HS-5 (cell line): ENCODE measurements at regions not wholly inside any gene's neighbourhood (a gene's known extent, or its start where the extent isn't known, plus 50 kb on each side); places are given as distances from the start of the nearest gene placed in this dataset.
"Not testable (repeated sequence)": the region's sequence is repeated elsewhere in the genome, so short reads cannot be mapped to it uniquely, and the experiment has no call there.

Experiments
- DNase-seq: peaks from one replicate; pipeline ENCODE4 v3.0.0-alpha.2; 2012; ENCODE audit warnings: low read depth

DNA sequence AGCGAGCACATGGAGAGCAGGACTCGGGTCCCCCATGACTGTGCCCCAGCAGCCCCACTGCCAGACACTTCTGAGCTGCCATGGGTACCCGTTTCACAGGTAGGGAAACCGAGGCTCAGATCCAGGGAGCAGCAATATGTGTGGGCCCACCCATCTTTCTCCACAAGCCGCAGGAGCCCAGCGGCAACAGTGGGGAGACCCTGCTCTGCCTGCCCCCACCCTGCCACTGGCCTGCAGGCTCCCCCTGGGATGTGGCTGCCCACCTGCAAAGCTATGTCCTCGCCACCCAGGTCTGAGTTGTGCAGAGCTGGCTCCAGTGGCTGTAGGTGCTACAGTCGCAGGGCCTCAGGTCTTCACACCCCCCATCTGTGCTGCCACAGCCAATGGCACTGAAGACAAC is 50.6 kb upstream of the C1QTNF9B start:
- DNase-seq: no peak

DNA sequence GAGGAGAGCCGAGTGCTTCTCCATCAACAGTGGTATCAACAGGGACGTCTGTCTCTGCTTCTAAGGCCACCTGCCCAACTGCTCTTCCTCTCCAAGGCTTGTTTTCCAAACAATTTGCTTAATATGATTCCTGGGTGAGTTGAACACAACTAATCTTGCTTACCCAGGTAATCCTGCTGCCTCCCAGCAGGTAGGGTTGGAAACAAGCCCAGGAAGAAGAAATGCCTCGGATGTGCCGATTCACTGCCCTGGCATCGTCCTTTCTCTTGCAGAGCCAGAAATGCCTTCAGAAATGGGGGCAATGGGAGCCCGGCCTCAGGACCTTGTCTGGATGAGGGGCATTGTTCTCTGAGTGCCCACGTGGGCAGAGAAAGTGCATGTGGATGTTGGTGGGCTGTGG is 51.9 kb upstream of the C1QTNF9B start:
- no peak for DNase-seq

DNA sequence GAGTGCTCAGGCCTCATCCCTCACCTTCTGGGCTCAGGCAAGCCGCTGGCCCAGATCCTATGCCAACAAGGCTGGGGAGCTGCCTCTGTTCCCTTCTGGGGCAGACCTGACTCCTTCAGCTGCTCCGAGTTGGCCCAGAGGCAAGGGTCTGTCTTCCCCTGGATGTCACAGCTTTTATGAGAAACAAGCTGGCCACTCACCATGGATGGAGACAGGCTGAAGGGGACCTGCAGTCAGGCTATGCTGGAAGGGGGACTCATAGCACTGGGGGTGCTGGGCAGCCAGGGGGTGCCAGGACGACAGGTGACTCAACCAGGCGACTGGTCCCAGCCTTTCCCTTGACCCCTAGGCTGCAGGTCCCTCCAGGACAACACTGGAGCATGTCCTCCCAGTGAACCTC is 52.4 kb upstream of the C1QTNF9B start:
- no peak for DNase-seq

DNA sequence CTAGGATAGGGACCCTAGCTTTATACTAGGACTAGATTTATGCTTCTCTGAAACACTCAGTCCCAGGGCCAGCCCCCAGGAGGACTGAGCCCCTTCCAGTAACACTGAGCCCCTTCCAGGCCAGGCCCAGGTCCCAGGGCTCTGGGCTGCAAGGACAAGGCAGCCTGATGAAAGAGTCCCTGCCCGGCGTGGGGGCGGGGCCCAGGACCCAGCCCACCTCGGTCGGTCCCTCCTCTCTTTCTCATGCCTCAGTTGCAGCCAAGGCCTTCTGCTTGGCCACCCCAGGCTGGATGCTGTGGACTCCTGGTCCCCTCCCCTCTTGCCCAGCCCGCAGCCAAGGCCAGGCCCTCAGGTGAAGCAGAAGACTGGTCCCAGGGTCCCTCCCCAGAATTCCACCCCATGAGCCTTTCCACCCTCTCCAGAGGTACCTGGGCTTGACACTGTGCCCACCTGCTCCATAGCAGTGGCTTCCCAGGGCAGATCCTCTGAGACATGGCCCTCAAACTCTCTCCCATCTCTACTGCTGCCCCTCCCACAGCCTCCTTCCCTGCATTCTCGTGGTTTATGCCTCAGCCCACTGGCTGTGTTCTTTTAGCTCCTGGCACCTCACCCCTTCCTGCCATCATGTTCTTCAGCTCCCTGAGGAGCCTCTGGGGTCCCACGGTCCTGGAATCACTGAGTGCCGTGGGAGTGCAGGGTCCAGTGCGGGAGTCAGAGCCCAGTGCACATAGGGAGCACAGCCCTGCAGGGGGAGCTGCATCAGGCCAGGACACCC is 53.6 kb upstream of the C1QTNF9B start:
- DNase-seq: no peak

DNA sequence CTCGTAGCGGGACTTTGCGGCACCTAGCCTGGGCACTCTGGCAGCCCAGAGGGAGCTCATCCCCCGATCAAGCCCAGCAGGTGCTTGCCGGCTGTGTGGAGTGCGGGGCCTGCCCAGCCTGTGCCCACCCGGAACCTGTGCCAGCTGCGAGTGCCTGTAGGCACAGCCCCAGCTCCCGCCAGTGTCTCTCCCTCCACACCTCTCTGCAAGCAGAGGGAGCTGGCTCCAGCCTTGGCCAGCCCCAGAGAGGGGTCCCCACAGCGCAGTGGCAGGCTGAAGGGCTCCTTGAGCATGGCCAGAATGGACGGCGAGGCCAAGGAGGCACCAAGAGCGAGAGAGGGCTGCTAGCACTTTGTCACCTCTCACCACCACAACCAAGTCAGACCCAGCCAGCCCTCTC is 55.5 kb upstream of the C1QTNF9B start:
- no peak for DNase-seq

DNA sequence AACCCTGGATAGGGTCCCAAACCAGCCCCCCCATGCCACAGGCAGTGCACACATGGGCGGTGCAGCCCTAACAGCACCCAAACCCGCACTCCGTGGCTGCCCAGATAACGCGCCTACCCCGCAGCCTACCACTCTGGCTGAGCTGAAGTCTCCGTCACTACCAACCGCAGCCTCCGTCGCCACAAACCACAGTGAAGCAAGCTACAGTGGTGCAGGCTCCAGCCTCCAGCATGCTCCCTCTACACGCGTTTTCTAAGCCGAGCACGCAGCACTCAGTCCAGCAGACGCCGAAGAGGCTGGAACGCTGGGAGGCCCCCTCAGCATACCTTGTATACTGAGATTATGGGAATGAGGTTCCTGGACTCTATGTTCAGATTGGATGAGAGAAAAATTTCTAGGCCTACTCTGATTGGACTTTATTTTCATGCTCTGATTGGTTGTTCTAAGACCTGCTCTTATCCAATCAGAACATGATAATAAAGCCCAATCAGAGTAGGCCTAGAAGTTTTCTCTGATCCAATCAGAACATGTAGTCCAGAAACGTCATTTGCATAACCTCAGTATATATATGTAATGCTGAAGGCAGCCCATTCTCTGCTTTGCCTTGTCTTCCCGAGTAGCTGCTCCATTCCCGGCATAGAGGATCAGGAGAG is 56.7 kb upstream of the C1QTNF9B start:
- DNase-seq: no peak

DNA sequence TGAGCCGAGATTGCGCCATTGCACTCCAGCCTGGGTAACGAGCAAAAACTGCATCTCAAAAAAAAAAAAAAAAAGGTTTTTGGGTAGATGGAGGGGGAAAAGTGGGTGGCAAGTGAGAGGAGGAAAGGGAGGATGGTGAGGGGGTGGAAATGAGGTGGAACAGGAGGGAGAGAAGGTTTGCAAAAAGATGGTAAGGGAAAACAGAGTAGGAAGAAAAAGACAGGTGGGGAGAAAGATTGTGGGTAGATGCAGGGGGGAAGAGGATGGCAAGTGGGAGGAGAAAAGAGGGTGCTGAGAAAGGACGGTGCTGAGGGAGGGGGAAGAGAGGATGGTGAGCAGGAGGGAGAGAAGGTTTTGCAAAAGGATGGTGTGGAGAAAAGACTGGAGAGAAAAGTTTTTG is 57.8 kb upstream of the C1QTNF9B start:
- no peak for DNase-seq

DNA sequence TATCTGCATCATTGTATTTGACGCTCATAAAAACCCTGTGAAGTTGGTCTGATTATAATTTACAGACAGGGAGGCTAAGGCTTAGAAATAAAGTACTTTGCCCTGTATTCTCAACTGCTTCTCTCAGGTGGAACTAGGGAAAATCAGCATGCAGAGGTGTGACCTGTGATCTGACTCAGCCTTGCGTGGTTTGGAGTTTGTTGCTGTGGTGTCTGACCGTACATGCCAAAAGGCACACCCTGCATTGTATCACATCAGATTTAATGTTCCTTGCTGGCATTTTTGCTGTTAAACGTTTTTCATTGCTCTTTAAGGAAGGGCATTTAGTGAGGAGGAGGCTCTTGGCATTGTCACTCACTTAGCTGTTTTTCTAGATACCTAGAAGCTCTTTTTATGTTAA is 58.8 kb upstream of the C1QTNF9B start:
- DNase-seq: no peak

DNA sequence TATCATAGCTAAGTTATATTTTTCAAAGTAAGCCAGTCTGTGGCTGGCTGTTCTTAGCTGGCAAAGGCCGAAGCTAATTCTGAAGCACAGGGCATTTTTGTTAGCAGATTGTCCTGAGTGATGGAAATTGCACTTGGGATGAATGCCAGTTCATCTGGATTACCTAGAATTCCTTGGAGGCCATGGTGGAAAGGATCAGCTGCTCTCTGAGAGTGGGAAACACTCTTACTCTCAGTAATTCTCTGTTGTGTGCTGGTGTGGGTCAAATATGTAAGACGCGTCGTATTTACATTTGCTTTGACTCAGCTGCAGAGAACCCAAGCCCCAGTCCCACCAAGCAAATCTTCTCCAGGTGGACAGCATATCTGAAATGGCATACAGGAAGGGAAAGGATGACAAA is 60.7 kb upstream of the C1QTNF9B start:
- no peak for DNase-seq

DNA sequence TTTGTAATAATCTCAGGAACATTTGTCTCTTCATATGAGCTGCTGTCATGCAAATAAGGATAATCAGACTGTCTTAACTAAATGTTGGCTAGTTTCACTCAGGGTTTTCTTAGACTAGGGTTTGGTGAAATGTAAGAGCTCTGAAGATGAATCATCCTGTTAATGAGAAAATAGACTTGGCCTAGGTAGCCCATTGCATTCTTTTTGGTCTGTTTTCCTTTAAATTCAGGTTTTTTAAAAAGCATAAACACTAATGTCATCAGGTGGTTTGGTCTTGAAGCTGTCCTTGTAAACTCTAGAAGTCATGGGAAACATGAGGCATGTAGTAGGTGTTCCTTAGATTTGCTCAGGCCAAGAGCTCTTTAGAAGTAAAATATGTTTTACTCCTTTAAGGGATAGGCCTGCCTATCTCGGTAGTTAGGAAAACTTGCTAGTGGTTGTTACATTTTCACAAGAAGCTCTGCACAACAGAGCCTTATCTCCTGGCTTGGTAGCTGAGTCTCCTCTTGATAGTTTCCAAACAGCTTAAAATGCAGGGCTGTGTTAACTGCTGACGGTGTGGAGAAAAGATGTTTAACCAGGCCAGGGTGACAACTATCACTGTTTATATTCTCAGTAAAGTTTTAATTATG is 62.0 kb upstream of the C1QTNF9B start:
- DNase-seq: no peak

DNA sequence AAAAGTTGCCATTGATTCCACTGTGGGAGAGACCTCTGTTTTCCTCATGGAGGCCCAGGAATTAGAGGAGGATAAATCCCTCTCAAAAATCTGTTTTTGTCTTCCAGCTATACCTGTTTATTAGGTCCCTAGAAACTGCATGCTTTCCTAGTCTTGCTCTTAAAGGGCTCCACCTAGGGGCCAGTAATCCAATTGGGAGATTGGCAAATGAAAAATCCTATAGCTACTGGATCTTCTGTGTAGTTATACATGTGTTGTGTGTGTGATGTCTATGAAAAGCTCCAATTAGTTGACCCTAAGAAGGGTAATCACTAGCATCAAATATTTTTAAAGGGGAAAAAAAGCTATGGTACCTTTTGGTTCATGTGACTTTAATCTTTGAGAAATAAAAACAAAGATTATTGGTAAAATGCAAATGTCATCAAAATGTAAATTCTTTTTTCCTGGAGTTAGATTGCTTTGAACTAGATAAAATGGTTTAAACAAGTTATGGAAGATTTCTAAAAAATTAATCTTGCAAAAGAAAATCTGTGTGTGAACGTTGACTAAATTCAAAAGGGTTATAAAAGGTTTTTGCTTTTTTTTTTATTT is 63.4 kb upstream of the C1QTNF9B start:
- DNase-seq: no peak

DNA sequence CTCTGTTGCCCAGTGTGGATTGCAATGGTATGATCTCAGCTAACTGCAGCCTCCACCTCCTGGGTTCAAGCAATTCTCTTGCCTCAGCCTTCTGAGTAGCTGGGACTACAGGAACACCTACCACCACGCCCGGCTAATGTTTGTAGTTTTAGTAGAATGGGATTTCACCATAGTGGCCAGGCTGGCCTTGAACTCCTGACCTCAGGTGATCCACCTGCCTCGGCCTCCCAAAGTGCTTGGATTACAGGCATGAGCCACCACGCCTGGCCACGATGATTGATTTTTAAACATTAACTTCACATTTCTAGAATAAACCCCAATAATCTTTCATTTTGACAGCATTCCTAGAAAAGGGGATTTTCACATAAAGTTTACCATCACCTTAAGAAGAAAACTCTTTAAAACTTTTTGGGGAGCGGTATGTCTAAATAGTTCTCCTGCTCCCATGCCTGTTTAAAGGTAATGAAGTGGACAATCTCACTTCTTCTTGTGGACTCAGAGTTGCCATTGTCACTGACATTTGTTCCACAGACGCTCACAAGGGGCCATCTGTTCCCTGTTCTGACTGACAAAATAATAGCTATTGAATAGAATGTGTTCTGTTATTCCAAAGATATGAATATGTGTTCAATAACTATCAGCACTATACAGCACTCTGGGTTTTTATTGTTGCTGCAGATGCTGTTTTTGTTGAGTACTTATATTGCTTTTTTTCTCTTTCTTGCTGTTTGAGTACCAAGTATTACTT is 66.1 kb upstream of the C1QTNF9B start:
- DNase-seq: no peak

DNA sequence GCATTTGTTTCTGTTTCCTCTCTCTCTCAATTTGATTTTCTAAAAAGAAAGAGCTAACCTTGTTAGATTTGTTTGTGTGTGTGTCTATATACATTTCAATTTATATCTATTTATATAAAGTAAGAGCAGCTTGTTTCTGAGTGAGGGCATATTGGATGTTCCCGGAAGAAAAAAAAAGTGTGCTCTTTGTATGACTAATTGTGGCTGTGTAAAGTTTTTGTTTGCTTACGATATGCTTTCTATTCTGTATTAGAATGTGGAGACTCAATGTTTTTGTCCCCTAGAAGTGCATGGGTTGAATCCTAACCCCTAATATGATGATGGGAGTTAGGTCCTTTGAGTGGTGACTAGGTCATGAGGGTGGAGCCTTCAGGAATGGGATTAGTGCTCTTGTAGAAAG is 66.6 kb upstream of the C1QTNF9B start:
- no peak for DNase-seq

DNA sequence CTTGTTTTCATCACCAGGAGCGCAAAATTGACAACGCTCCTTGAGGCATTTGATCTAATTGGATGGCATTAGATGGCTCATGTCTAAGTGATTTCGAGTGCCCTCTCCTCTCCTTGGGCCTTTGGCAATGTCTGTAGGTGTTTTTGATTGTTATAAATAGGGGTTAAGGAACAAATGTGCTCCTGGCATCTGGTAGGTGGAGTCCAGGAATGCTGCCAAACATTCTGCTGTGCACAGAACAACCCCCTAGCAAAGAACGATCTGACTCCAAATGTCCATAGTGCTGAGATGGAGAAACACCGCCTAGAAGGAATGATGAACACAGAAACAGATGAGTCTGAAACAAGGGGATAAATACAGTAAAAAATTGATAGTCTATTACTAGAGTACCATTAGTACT is 68.0 kb upstream of the C1QTNF9B start:
- DNase-seq: no peak

DNA sequence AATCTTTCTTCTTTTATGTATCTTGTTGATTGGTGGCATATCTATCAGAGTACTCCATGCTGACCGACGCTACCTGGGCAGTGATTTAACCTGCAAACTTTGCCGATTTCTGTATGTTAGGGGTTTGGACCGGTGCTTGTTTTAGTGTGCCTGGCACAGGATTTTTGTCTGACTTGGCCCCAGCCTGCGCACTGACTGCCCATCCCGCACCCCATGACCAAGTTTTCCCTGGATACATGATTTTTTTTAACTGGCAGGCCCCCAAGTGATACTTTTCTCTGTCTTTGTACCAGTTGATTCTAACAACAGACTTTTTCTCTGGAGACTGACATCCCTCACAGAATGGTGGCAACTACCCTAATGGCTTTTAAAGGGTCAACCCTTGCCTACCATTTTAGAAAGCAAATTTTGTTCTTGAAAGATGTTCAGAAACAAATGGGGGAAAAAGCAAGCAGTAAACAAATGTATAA is 69.0 kb upstream of the C1QTNF9B start:
- DNase-seq: no peak

DNA sequence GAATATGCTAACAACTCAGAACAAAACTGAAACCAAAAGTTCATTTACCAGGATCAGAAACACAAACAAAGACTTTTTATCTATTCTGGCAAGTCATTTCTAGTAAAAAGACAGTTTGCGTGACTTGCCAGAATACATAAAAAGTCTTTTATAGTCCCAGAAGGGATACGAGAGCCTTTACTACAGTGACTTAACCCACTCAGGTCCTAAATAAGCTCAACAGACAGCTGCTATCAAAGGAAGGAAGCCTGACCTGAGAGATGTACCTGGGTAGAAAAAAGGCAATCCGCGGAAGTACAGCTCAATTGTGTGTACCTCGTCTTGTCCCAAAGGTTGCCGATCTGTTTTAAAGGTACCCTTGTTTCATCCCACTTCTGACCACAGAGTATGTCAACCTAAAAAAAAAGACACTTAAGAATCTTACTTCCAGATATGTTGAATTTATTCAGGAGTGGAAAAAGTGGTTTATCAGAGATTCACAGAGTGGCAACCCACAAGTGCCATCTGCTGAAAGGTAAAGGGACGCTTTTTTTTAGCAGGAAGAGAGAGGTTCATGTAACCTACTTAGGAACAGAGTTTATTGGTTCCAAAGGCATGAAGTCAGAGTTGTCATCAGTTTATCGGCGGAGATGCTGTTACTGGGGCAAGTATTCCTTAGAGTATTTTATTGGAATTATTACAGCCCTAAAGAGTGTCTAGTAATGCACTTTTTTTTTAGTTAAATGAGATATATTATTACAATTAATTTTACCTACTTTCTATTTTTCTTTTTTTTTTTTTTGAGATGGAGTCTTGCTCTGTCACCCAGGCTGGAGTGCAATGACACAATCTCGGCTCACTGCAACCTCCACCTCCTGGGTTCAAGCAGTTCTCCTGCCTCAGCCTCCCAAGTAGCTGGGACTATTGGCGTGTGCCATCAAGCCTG is 69.7 kb upstream of the C1QTNF9B start:
- no peak for DNase-seq

DNA sequence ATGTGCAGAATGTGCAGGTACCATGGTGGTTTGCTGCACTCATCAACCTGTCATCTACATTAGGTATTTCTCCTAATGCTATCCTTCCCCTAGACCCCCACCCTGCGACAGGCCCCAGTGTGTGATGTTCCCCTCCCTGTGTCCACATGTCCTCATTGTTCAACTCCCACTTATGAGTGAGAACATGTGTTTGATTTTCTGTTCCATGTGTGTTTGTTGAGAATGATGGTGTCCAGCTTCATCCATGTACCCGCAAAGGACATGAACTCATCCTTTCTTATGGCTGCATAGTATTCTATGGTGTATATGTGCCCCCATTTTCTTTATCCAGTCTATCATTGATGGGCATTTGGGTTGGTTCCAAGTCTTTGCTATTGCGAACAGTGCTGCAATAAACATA is 70.5 kb upstream of the C1QTNF9B start:
- not testable (repeated sequence) for DNase-seq

DNA sequence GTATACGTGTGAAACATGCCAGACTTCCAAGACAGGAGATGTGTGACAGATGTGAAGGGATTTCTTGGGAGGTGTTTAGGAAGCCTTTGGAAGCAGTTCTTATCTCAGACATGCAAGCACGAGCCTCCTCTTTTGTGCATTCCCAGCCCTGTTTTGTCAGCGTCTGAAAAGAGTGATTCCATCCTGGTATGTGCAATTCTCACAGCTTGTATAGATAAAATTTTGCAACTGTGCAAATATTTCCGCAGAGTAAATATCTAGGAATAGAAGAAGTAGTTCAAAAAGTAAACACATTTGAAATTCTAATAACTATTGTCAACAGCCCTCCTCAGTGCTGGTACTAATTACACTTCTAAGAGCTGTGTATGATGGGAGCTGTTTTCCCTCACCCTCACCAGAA is 72.3 kb upstream of the C1QTNF9B start:
- DNase-seq: no peak

DNA sequence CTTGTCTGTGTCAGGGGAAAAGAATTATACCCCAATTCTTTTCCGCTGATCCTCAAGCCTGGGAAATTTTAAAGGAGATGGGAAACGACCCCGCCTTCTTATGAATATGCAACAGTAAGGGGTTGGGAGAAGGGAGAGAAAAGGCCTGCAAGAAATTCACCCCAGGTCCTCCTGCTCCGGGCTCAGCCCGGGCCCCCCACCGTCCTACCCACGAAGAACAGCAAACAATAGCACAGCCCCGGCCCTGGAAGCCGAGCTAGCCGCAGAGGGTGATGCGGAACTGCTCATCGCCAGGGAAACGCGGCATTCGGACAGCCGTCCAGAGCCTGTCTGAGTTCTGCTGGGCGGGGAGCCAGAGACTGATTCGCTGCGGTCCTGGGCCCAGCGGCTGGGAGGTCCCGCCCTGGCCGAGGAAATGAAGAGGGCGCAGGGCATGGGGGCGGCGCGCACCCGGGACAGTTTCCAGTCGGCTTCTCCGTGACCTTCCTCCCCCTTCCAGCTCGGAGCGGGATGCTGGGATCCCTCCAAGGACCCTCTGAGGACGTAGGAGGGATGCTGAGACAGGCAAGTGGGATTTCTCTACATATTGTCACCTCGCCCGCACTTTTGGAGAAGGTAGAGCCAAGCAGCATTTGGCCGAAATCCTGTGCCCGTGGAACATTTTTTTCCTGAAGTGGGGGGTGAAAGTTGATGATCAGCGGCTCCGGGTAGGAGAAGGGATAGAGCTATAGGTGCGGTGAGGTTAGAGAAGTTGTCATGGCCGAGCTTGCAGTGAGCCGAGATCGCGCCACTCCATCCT is 82.3 kb upstream of the C1QTNF9B start:
- no peak for DNase-seq

DNA sequence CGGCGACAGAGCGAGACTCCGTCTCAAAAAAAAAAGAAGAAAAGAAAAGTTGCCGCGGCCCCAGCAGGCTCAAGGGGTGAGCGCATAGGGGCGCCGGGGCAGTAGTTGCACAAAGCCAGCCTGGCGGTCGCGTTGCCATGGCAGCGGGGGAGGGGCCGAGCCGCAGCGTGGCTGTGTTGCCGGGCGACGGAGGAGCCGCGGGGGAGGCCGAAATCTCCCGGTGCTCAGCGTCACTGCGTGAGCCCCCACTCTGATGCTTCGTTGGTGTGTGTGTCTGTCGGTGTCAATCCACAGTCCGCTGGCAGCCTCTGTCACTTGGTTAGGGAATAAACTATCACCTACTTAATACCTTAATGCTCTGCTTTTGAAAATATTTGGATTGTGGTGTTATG is 82.9 kb upstream of the C1QTNF9B start:
- DNase-seq: no peak
